Vagina (tissue), 2 donors: ENCODE measurements at regions not wholly inside any gene's neighbourhood (a gene's known extent, or its start where the extent isn't known, plus 50 kb on each side); places are given as distances from the start of the nearest gene placed in this dataset.

ENCODE experiments used
- POLR2A ChIP-seq, 2 donors: fragments of 450-650 bp; IDR thresholded peaks; one replicate each; pipeline ENCODE4 v1.6.1; 2017; ENCODE audit warnings: antibody characterized with exemption in 2 of 2, mild to moderate bottlenecking in 2 of 2, moderate library complexity in 2 of 2
- TF ChIP-seq, protein P1 (sequence below), 3 experiments: fragments of 450-650 bp in 2 of 3; fragments of 200-600 bp in 1 of 3; sonication (generic) in 1 of 3; IDR thresholded peaks; one replicate each; pipeline ENCODE4 v1.5.1; 2017 to 2019; ENCODE audit warnings: antibody characterized with exemption in 3 of 3, mild to moderate bottlenecking in 2 of 3, moderate library complexity in 2 of 3

DNA sequence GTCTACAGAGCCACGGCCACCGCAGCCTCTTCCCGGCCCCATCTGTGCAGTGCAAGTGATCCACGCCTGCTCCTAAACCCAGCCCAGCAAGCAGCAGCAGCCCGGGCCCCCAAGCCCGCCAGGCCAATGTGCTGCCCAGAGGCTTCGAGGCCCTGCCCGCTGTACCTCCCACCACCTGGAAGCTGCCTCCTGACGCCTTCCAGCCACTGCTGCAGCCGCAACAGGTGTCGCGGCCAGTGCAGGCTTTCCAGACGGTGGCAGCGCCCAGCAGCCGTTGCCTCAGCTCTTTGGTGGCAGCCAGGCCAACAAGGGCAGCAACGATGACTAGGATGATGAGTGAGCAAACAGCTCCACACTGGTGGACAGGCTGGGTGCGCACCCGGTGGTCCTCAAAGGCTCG, 50.2 kb upstream of the TPM4 start:
- no peak for TF ChIP-seq POLR2A (IDR thresholded peaks at IDR 0.05)
- TF ChIP-seq, protein P1, sequence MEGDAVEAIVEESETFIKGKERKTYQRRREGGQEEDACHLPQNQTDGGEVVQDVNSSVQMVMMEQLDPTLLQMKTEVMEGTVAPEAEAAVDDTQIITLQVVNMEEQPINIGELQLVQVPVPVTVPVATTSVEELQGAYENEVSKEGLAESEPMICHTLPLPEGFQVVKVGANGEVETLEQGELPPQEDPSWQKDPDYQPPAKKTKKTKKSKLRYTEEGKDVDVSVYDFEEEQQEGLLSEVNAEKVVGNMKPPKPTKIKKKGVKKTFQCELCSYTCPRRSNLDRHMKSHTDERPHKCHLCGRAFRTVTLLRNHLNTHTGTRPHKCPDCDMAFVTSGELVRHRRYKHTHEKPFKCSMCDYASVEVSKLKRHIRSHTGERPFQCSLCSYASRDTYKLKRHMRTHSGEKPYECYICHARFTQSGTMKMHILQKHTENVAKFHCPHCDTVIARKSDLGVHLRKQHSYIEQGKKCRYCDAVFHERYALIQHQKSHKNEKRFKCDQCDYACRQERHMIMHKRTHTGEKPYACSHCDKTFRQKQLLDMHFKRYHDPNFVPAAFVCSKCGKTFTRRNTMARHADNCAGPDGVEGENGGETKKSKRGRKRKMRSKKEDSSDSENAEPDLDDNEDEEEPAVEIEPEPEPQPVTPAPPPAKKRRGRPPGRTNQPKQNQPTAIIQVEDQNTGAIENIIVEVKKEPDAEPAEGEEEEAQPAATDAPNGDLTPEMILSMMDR (IDR thresholded peaks at IDR 0.05): no peak
